Mammary epithelial cell (primary cell): ENCODE measurements at regions not wholly inside any gene's neighbourhood (a gene's known extent, or its start where the extent isn't known, plus 50 kb on each side); places are given as distances from the start of the nearest gene placed in this dataset.

Source experiments
- CTCF ChIP-seq, 2 donors: IDR thresholded peaks in 1 of 2; conservative IDR thresholded peaks in 1 of 2; 2 replicates each; pipeline ENCODE4 v1.5.1; 2011 to 2012; ENCODE audit warnings: inconsistent platforms in 2 of 2, low read length in 2 of 2, mild to moderate bottlenecking in 2 of 2, control low read depth in 1 of 2, low read depth in 1 of 2; ENCODE audit not compliant: insufficient read depth in 1 of 2; ENCODE audit errors: extremely low read depth in 1 of 2
- EZH2 ChIP-seq: IDR thresholded peaks from 2 replicates; pipeline ENCODE4 v1.6.1; 2012; ENCODE audit warnings: low read length, inconsistent platforms, borderline replicate concordance

GRCh38 chr12:92520511-92520910 lies 182.3 kb upstream of the PLEKHG7 start:
- no peak for TF ChIP-seq CTCF (conservative IDR thresholded peaks at IDR 0.05 in 1 of 2, IDR thresholded peaks at IDR 0.05 in 1 of 2; ENCODE audit: extremely low read depth in 1 of 2, insufficient read depth in 1 of 2, low read depth in 1 of 2, low read length in 2 of 2)
- no peak for TF ChIP-seq EZH2
